CD4-positive, alpha-beta T cell (primary cell): ENCODE measurements at regions not wholly inside any gene's neighbourhood (a gene's known extent, or its start where the extent isn't known, plus 50 kb on each side); places are given as distances from the start of the nearest gene placed in this dataset.

Experiments
- ATAC-seq: fragments of 200-7000 bp; cut with Tn5 transposase; one replicate; pipeline ENCODE4 v1.10.0; 2022; ENCODE audit warnings: mild to moderate bottlenecking; ENCODE audit not compliant: poor library complexity
- CTCF ChIA-PET: fragments of 350-600 bp; sonication (Branson Sonifier 250); formaldehyde crosslinking; loops from one replicate; lab custom pipeline; 2021; ENCODE audit warnings: antibody characterized with exemption, inconsistent platforms; lab: Charles Lee
- POLR2A ChIA-PET: fragments of 350-600 bp; sonication (Branson Sonifier 250); formaldehyde crosslinking; loops from one replicate; lab custom pipeline; 2021; ENCODE audit warnings: antibody characterized with exemption, inconsistent platforms; lab: Charles Lee
- DNase-seq, 14 experiments: peaks; one replicate each; pipeline ENCODE4 v3.0.0-alpha.2; 2013 to 2020; ENCODE audit warnings: mixed read lengths in 2 of 14
- H3K27ac ChIP-seq, 2 donors: one replicate each; pipeline versions ENCODE4 v1.5.1 to v1.7.0; 2013; ENCODE audit warnings: low read length in 2 of 2, low read depth in 1 of 2, mild to moderate bottlenecking in 1 of 2
- H3K27me3 ChIP-seq, 2 experiments: 1 replicate in 1 of 2; 2 replicates in 1 of 2; pipeline versions ENCODE4 v1.6.1 to v1.7.0; 2013; ENCODE audit warnings: low read length in 2 of 2, control low read depth in 1 of 2, mild to moderate bottlenecking in 1 of 2, moderate library complexity in 1 of 2; ENCODE audit not compliant: insufficient read depth in 2 of 2, control insufficient read depth in 1 of 2
- H3K36me3 ChIP-seq: one replicate; pipeline ENCODE4 v1.6.1; 2013; ENCODE audit warnings: low read length, control low read depth; ENCODE audit not compliant: insufficient read depth
- H3K4me1 ChIP-seq: one replicate; pipeline ENCODE4 v1.6.1; 2013; ENCODE audit warnings: low read length, control low read depth; ENCODE audit not compliant: insufficient read depth
- H3K4me3 ChIP-seq: one replicate; pipeline ENCODE4 v1.5.1; 2013; ENCODE audit warnings: mild to moderate bottlenecking, low read length, moderate library complexity
- H3K9me3 ChIP-seq, 2 experiments: 1 replicate in 1 of 2; 2 replicates in 1 of 2; pipeline versions ENCODE4 v1.6.1 to v1.7.0; 2013; ENCODE audit warnings: low read length in 2 of 2, mild to moderate bottlenecking in 2 of 2, control low read depth in 1 of 2, moderate library complexity in 1 of 2; ENCODE audit not compliant: control insufficient read depth in 1 of 2, insufficient read depth in 1 of 2
- H3K27ac Mint-ChIP-seq: one replicate; pipeline ENCODE4 v1.8.0; 2020; ENCODE audit warnings: mixed read lengths
- H3K27me3 Mint-ChIP-seq: one replicate; pipeline ENCODE4 v1.8.0; 2021; ENCODE audit warnings: mixed read lengths
- H3K36me3 Mint-ChIP-seq: one replicate; pipeline ENCODE4 v1.8.0; 2021; ENCODE audit warnings: low read depth, mixed read lengths
- H3K4me1 Mint-ChIP-seq: one replicate; pipeline ENCODE4 v1.8.0; 2021; ENCODE audit warnings: low read depth, mixed read lengths
- H3K4me3 Mint-ChIP-seq: one replicate; pipeline ENCODE4 v1.8.0; 2020; ENCODE audit warnings: mild to moderate bottlenecking, mixed read lengths
- H3K9me3 Mint-ChIP-seq: one replicate; pipeline ENCODE4 v1.8.0; 2020; ENCODE audit warnings: mixed read lengths
- CTCF ChIP-seq: fragments of 200-600 bp; IDR thresholded peaks from one replicate; pipeline ENCODE4 v1.8.0; 2022; ENCODE audit warnings: antibody characterized with exemption, mild to moderate bottlenecking
- intact Hi-C, 2 experiments: fragments of 100-400 bp; cut with DNase I in 1 of 2; cut with micrococcal nuclease in 1 of 2; formaldehyde crosslinking; loops; one replicate each; pipeline versions ENCODE4 v1.15.1 to v1.9.0; 2023 to 2025; cut with DNase I, micrococcal nuclease

DNA sequence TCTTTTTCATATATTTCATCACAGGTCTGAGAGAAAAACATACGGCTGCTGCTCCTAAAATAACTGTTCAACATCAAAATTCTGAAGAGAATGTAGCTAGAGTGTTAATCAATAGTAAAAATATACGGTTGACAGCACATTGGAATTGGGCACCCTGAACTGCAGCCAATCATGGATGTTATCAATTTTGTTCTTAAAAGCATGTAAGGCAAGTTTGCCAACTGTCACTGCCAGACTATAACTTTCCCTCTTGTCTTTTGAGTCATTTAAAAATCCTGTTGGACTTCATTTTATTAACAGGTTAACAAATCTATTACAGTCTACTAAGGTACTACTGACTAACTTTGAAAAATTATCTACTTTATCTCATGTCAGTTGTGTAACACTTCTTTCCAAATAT is 592.8 kb downstream of the HACE1 start:
- no peaks in the 10 kb centered on the region for H3K4me1 ChIP-seq
- H3K9me3 Mint-ChIP-seq: no peaks in the 10 kb centered on the region
- intact Hi-C loops: no loop called here
- no peaks in the 10 kb centered on the region for H3K36me3 ChIP-seq
- no peaks in the 10 kb centered on the region for H3K27me3 Mint-ChIP-seq
- ATAC-seq (no peak), DNase-seq (no peak)
- H3K27ac ChIP-seq: no peak overlapping the region
- no peak overlapping the region for H3K4me3 ChIP-seq
- ChIA-PET POLR2A (no interaction called here), CTCF (no interaction called here)
- H3K36me3 Mint-ChIP-seq: no peaks in the 10 kb centered on the region
- H3K4me3 Mint-ChIP-seq: no peak overlapping the region
- H3K27ac Mint-ChIP-seq: no peak overlapping the region
- no peak for TF ChIP-seq CTCF
- no peaks in the 10 kb centered on the region for H3K4me1 Mint-ChIP-seq
- no peaks in the 10 kb centered on the region for H3K27me3 ChIP-seq
- no peaks in the 10 kb centered on the region for H3K9me3 ChIP-seq

- H3K27me3 Mint-ChIP-seq: no peaks in the 10 kb centered on the region
- TF ChIP-seq CTCF: no peak
- Histone ChIP-seq H3K27ac (no peak overlapping the region), H3K4me3 (no peak overlapping the region), H3K36me3 (no peaks in the 10 kb centered on the region), H3K4me1 (no peaks in the 10 kb centered on the region), H3K27me3 (no peaks in the 10 kb centered on the region), H3K9me3 (no peaks in the 10 kb centered on the region)
- intact Hi-C loops: no loop called here
- no peaks in the 10 kb centered on the region for H3K9me3 Mint-ChIP-seq
- H3K27ac Mint-ChIP-seq: no peak overlapping the region
- H3K4me1 Mint-ChIP-seq: no peaks in the 10 kb centered on the region
- ChIA-PET CTCF (no interaction called here), POLR2A (no interaction called here)
- H3K36me3 Mint-ChIP-seq: no peaks in the 10 kb centered on the region
- ATAC-seq: no peak
- H3K4me3 Mint-ChIP-seq: no peak overlapping the region
- no peak for DNase-seq
These were observed 603.1 kb downstream of the HACE1 start for GRCh38 chr6:104256646-104257045.

GRCh38 chr6:104253236-104253635 is 606.5 kb downstream of the HACE1 start:
- intact Hi-C loops: no loop called here
- Mint-ChIP-seq H3K4me1 (no peaks in the 10 kb centered on the region), H3K4me3 (no peak overlapping the region), H3K9me3 (no peaks in the 10 kb centered on the region), H3K27me3 (no peaks in the 10 kb centered on the region), H3K36me3 (no peaks in the 10 kb centered on the region), H3K27ac (no peak overlapping the region)
- Histone ChIP-seq H3K36me3 (no peaks in the 10 kb centered on the region), H3K4me3 (no peak overlapping the region), H3K27ac (no peak overlapping the region), H3K27me3 (no peaks in the 10 kb centered on the region), H3K9me3 (no peaks in the 10 kb centered on the region), H3K4me1 (no peaks in the 10 kb centered on the region)
- no peak for TF ChIP-seq CTCF
- no peak for DNase-seq
- ATAC-seq: no peak
- ChIA-PET POLR2A (no interaction called here), CTCF (no interaction called here)
